Activated CD8-positive, alpha-beta memory T cell treated with anti-CD3 and anti-CD28 coated beads for 1 hour (primary cell): ENCODE measurements at regions not wholly inside any gene's neighbourhood (a gene's known extent, or its start where the extent isn't known, plus 50 kb on each side); places are given as distances from the start of the nearest gene placed in this dataset.
"Not testable (repeated sequence)": the region's sequence is repeated elsewhere in the genome, so short reads cannot be mapped to it uniquely, and the experiment has no call there.

ENCODE experiments used
- DNase-seq, 2 donors: peaks; one replicate each; pipeline ENCODE4 v3.0.0-alpha.2; 2020; ENCODE audit warnings: low read depth in 1 of 2; ENCODE audit errors: extremely low read depth in 1 of 2

DNA sequence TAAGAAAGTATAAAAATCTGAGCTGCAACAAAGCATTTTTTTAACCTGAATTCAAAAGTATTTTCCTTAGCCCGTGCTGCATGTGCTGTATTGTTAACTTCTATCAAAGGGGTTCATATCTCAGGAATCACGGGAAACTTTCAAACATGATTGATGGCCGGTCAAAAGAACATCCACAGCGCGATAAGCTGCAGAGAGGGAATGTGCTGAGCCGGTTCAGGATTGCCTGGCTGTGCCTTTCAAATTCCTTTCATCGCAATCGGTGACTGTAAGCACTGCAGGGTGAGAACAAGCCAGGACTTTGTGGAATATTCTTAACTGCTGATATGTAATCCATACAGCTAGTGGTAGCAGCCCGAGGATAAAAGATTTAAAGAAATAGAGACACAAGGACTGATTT, 210.9 kb upstream of the NOCT start:
- no peak for DNase-seq

DNA sequence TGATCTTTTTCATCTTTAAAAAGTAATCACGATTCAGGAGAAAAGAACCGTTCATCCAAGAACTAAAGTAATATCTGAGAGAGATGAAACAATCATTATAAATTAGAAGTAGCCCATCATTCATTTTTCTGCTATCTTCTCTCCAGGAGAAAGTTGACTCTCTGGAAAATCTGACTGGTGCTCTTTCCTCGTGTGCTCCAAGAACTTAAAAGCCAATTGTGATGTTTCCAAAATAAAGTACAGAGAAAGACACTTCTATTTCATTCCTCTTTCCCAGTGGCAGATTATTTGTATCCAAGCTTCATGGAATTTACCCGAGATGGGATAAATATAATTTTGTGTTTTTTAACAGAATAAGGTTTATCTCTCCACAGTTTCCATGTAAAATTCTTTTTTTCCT, 212.5 kb upstream of the NOCT start:
- DNase-seq, result no peak

DNA sequence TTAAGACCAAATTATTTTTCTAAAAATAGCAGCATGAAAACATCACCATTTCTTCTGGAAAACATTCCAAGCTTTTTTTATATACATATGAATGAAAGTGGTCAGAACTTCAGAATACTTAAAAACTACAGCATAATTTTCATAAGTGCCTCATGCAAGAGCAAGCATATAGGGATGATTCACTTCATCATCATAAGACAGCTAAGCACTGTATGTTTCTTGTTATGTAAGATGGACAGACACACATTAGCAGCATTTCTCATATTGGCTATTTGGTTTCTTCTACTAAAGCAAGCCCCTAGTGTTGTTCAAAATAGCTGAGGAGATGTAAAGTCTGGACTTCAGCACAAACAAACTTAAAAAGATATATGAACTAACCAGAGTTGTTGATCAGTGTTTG, 213.1 kb upstream of the NOCT start:
- no peak for DNase-seq

DNA sequence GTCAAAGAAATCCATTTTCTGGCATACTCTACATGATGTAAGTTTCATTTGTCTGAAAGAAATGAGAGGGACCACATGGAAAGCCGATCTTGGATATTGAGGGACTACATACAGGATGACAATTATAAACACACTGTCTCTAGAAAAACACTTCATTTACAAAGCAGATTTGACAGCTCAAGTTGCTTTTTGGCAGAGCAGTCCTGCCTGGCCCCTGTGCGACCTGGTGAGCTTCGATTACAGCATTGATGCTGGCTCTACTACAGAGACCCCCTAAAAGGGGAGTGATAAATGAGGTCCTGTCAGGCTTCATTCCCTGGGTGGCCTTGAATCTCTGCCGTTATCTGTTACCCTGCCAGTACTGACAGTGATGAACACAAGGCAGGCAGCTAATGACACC, 215.2 kb upstream of the NOCT start:
- DNase-seq, result no peak

DNA sequence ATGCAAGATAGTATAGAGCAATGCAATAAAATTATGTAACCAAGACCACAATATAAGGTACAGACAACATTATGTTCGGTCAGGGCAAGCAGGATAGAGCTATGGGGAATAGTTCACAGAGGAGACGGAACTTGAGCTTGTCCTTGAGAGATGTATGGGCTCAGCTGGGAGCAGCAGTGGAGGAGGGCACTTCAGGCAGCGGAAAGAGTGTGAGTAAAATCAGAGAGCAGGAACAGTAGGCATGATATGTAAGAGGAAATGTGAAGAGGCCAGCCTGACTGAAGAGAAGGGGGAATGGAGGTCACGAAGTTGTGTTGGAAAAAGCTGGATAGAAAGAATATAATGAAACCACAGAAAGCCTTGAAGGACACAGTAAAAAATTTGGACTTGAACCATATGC, 217.2 kb upstream of the NOCT start:
- DNase-seq, result no peak

DNA sequence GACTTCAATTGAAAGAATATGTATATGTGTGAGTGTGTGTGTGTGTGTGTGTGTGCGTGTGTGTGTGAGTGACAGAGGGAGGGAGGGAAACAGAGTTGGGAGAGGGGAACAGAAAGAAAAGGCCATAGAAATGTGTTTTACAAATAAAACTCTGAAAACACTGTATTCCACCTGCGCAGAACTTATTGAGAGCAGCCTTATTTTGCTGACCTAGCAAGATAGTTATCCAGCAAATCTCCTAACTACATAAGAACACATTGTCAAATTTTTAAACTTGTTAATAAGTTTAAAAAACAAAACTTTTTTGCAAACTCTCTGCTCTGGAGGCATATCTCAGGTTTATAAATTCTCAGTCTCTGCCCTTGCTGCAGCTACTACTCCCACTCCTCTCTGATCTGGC, 217.9 kb upstream of the NOCT start:
- no peak for DNase-seq

DNA sequence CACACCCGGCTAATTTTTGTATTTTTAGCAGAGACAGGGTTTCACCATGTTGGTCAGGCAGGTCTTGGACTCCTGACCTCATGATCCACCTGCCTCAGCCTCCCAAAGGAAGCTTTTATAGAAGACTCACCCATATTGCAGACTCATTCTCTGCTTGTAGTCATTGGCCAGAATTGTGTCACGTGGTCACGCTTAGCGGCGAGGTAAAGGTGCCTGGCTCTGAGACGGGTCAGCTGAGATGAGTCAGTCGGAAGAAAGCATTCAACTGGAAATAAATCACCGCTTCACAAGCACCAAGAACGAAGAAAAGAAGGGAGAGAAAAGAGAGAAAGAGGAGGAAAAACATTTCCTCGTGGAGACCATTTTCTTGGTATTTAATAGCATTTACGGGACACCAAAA, 218.8 kb upstream of the NOCT start:
- no peak for DNase-seq

DNA sequence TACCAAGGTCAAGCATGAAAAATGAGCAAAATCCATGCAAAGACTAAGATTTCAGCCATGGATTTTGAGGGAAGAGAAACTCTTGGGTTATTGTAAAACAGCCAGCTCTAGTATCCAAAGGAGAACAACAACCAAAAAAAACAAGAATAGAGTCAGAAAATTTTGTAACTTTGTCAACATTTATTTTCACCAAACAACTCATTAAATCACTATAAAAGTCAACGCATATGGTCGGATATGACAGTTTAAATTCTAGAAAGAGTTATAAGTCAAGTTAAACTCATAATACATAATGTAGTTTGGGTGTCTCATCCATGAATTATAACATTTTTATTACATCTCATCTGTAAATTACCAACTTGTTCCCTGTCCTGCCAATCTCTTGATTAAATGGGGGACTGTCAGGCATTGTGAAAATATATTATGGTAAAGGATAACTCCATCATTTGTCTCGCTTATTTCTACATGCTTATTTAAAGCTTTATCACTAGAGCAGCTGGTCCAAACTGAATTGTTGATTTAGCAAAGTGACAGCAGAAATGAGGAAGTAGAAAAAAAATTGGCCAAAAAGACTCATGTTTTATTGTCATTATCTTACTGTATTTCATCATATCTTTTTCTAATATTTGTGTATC, 224.8 kb upstream of the NOCT start:
- DNase-seq, result no peak

DNA sequence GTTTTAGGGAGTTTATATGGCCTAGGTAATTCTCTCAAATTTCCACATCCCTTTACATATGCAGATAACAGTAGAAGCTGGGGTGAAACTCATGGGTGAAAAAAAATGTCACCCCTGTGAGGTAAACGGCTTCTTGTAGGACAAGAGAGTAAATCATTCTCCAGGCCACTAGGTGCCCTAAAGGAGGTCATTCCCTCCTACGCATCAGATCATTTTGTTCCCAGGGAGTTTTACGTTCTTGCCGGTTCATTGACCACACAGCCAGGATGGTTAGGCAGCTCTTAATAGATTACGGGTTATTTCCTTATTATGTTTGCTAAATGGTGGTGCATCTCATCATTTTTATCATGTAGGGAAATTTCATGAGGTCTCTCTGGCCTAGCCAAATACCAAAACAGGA, 225.8 kb upstream of the NOCT start:
- DNase-seq, result no peak

DNA sequence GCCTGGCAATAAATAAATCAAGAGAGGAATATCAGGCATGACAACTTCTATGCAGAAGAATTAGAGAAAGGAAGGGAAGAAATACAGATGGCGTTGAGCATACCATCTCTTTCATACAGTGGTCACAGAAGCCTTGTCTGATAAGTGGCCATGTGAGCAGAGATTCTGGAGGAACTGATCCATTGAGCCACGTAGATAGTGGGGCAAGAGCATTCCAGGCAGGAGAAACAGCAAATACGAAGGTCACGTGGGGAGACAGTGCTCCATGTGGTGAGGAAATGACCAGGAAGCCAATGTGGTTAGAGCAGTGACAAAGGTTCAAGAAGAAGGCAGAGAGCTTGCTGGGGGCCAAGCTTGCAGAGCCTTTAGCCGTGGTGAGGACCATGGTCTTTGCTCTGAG, 226.7 kb upstream of the NOCT start:
- no peak for DNase-seq

DNA sequence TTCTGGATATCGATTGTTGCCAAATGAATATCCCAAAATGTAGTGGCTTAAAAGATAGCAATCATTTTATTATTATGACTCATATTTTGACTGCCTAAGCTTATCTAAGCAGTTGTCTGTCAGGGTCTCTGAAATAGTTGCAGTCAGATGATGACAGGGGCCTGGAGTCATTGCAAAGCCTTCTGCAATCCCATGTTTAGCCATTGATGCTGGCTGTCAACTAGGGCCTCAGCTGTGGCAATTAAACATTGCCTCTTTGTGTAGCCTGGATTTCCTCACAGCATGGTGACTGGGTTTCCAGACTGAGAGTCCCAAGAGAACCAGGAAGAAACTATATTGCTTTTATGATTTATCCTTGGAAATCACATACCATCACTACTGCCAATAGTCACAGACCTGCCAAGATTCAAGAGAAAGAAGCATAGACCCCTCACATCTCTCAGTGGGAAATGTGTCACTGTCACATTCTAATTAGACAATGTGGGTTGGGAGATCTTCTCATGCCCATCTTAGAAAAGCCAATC, 227.3 kb upstream of the NOCT start:
- no peak for DNase-seq

DNA sequence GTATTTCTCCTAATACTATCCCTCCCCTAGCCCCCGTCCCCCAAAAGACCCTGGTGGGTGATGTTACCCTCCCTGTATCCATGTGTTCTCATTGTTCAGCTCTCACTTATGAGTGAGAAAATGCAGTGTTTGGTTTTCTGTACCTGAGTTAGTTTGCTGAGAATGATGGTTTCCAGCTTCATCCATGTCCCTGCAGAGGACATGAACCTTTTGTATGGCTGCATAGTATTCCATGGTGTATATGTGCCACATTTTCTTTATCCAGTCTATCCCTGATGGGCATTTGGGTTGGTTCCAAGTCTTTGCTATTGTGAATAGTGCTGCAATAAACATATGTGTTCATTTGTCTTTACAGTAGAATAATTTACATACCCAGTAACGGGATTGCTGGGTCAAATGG, 235.8 kb upstream of the NOCT start:
- DNase-seq, result not testable (repeated sequence)

DNA sequence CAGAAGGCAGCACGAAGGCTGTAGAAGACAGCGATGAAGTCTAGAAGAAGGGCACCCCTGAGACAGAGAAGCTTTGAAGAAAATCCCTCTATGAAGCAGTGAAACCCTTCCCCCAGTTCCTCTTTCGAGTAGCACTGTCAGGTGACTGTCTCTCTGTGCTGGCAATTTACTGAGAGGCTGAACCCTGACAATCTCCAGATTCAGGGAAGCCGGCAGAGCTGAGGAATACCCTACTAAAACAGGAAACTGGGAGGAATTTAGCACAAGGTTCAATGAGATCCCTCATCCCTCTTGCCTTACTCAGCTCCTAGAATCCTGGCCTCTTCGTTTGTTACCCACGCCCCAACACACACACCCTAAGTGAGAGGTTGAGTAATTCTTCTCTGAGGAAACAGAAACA, 239.7 kb upstream of the NOCT start:
- no peak for DNase-seq

DNA sequence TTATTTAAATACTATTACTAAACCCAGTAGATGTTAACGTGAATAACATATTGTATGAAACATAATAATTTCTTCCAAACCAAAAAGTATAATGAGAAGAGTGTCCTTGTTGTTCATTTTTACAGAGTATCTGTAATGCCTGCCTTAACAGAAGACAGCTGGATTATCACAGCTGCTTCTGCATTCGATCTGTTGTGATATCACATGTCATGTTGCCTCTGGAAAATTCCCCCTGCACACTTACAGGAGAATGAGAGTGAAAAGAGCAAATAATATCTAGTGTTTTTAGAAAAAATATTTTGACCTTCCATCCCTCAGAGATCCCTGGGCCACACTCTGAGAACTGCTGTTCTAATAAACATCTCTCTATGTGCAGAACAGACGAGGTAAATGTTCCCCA, 240.1 kb upstream of the NOCT start:
- DNase-seq, result no peak

DNA sequence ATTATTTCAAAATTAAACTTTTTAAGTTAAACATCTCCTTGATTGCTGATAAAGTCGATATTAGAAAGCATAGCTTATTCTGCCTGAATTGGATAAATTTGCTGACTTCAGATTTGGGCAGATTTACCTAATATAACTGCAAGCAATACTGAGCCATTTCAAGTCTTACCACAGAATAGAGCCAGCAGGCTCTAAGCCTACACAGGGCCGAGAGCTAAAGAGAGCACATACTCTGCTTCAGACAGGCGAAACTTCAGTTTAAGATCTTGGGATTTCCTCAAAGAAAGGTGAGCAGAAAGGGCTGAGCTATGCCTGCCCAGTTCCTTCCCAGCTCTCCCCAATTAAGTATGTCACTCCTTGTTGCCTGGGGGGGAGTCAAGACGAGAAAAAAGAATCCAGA, 240.6 kb upstream of the NOCT start:
- no peak for DNase-seq

DNA sequence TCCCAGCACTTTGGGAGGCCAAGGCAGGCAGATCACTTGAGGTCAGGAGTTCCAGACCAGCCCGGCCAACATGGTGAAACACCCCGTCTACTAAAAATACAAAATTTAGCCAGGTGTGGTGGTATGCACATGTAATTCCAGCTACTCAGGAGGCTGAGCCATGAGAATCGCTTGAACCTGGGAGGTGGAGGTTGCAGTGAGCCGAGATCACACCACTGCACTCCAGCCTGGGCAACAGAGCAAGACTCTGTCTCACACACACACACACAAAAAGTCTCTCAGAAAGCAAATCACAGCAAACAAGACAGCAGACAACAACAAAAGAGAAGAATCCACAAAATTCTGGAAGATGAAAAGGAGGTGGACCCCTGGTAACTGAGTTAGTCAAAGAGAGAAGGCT, 241.5 kb upstream of the NOCT start:
- not testable (repeated sequence) for DNase-seq

DNA sequence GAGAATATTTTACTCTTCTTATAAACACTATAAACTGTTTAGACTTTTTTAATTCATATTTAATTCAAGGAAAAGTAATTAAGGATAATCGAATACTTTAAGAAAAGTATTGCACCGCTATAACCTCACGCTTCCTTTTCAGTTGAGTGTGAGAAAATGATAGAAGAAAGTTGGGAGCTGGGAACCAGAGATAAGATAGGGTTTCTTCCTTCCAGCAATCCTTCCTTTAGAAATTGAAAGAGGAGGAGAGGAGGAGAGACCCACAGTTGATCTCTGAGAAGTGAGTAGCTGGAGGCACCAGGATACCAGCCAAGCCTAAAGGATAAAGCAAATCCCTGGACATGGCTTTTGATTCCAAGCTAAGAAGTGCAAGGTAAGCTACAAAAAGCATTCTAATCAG, 242.3 kb upstream of the NOCT start:
- DNase-seq, result no peak

DNA sequence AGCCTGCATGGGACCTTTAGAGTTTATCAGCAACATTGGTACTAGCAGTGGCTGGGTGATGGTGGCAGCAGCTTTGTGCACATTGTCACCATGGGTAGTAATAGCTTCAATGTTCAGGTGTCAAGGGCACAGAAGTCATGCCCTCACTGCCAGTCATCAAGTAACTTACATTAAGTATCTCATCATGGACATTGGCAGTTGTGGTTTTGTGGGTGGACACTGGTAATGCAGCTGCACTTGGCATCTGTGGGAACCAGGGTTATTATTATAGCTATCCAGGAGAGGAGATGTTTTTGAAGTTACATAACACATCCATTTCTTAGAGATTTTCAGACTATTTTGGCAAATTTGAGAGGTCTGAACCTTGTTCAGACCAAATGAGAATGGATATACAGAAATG, 243.2 kb upstream of the NOCT start:
- no peak for DNase-seq

DNA sequence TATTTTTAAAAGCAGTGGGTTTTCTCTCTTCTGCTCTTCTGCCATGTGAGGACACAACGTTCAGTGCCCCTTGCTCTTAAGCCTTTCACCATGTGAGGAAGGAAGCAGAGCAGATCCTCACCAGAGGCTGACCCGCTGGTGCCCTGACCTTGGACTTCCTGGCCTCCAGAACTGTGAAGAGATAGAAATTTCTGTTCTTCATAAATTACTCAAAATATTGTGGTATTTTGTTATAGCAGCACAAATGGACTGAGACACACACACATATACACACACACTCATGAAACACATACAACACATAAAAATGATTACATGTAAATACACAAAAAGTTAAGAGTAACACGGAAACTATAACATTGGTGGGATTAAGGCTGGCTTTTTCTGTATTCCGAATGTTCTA, 244.8 kb upstream of the NOCT start:
- DNase-seq, result no peak

DNA sequence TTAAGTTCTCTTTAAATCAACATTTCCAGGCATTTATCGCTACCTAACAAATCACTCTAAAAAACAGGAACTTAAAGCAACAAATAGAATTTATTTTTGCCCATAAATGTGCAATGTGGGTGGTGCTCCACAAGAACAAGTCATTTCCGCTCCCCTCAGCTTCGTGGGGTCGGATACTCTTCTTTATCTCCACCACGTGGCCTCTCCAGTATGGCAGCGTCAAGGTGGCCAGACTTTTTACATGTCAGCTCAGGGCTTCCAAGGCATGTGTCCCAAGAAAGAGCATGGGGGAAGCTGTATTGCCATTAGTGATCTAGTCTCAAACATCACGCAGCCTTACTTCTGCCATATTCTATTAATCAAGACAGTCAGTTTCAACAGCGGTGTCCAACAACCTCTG, 249.2 kb upstream of the NOCT start:
- DNase-seq, result no peak

DNA sequence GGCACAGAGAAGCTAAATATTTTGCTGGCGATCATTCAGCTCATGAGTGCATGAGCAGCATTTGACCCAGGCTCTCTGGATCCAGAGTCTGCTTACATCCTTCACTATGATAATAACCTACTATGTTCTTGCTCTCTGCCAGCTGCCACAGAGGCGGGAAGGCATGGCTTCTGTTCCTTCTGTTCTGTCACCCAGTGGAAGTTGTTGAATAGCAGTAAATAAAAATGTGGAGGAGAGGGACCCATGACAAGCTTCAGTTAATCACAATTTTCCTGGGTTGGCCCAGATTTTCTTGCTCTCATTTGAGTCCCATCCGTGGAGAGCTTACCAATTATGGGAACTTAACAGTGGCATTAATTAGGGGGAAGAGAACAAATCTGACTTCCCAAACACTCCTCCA, 250.1 kb upstream of the NOCT start:
- no peak for DNase-seq

DNA sequence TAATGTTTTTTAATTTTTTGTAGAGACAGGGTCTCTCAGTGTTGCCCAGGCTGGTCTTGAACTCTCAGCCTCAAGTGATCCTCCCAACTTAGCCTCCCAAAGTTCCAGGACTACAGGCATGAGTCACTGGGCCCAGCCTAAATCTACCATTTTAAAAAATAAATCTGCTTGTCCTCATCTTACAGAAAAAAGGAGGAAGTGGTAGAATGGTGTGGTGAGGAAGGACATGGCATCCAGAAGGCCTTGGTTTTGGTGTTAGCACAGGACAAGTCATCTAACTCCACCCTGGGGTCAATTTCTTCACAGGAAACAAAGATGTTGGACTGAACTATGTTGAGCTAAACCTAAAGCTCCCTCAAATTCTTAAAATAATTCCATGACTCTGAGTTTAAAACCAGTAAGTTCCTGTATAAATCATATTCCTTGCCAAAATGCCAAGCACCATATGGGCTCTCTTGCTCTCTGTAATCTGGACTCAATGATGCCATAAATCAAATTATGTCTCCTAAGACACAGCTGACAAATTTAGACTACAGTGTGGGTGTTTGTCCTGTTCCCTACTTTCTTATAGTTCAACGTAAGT, 253.9 kb upstream of the NOCT start:
- DNase-seq, result no peak

DNA sequence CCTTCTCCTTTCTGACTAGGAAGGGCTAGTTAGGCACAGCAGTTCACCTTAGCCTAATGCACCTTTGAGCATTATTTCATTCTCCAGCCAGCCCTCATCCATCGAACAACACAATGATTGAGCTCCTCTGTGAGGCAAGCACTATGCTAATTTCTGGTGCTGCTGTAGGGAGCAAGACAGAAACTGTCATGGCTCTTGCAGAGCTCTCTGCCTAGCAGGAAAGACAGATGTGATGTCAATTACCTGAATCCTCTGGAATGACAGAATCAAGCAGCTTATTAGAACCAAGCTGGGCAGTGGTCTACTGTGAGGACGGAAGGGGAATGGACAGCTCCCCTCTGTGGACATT, 256.1 kb upstream of the NOCT start:
- DNase-seq, result no peak
